ENCODE measurements at regions not wholly inside any gene's neighbourhood (a gene's known extent, or its start where the extent isn't known, plus 50 kb on each side); places are given as distances from the start of the nearest gene placed in this dataset.

DNA sequence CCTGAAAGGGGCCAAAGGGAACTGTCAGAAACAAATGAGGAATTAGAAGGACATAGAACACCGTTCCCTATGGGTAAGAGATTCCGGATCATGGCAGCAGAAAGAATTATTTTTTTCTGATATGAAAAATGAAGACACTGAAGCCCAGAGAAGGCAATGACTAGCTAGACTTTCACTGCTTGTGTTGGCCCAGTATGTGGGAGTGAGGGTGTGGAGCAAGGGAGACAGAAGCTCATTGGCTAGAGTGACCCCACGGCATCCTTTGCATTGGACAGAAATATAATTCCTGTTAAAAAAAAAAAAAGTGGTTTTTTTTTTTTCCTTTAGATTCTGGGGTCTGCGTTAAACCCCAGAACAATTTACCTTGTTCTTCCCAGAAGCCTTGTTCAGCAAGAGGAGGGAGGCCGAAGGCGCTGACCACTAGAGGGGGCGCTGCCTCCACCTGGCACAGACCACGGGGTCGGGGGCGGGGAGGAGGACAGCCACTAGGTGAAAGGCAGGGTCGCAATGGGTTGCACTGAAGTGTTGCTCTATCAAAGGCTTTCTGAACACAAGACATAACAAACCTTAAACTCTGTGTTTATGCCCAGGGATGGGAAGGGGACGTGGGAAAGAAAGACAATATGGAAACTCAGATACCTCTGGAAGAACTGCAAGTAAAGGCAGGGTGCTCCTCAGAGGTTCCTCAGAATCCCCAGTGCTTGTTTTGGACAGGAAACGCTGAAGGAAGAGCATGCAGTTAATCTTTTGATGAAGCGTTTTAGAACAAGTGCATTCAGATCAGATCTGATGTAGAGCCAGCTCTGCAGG, 156.8 kb downstream of the KCNA5 start:
- DNase-seq: no peak

GRCh38 chr12:5201554-5202218, 158.0 kb downstream of the KCNA5 start:
- no peak for DNase-seq

DNA sequence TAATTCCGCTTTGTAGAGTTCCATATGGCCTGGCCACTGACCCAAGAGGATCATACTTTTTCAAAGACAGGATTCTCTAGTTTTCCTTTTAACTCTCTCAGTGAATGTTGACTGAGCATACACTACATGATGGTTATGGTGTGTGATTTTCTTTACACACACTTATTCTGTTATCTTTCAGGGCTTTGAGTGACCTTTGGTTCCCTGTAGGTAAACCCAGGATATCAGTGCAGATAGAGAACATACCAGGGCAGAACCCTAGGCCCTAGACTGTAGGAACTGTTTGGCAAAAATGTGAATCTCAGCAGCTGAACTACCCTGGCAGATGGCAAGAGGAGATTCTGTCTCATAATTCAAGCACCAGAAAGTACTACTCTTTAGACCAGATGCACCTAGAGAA, 159.6 kb downstream of the KCNA5 start:
- no peak for DNase-seq

GRCh38 chr12:5203720-5204119, 160.0 kb downstream of the KCNA5 start:
- DNase-seq: no peak

- DNase-seq: no peak
Observed at GRCh38 chr12:5204271-5204670, 160.6 kb downstream of the KCNA5 start.

GRCh38 chr12:5204831-5205230, 161.2 kb downstream of the KCNA5 start:
- no peak for DNase-seq

- DNase-seq: no peak
Observed at GRCh38 chr12:5206401-5207175, 162.9 kb downstream of the KCNA5 start.

DNA sequence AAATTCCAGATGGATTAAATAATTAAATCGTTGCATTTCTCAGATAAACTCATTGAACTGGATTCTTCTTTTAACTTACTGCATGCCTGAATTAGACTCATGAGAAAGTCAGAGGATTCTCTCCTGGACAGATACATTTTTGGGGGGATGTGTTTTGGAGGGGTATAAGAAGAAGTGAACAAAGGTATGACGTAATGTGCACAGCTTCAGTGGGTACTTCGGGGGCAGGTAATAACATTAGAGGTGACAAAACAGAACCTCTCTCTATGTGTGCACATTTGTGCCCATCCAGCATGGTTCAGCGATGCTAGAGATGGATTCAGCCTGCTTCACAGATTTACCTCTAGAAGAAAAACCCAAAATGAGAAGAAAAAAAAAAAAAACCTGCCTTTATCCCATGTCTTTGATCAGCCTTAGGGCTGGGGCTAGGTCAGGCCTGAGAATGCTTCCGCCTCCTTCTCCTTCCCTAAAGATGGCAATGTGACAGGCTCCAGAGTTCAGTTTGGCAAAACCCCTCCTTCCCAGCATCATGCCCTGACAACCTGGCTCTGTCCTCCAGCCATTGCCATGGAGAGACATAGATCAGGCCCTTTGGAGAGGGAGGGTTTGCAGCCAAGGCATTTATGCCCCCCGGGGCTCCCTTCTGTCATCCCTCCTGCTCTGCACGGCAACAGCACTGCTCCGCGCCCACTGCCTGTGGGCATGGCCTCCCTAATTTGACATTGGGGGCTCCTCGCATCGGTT, 166.7 kb downstream of the KCNA5 start:
- DNase-seq: no peak

GRCh38 chr12:5210923-5211290, 167.2 kb downstream of the KCNA5 start:
- DNase-seq: no peak

DNA sequence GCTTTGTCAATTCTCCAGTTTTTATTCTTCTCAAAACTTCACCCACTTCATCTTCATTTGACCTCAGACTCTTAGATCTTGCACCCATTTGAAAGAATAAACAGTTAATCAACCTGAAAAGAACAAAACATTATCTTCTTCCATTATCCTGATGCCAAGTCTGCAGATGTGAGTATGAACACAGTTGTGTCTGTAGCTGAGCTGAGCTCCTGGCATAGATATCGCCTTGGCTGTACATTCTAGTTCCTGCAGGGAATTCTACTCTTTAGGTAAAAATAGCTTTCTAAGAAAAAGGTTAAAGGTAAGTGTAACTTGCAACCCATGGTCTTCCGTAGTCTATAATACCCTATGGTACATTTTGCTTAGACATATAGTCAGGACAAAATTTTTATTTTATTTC, 169.7 kb downstream of the KCNA5 start:
- no peak for DNase-seq

GRCh38 chr12:5213990-5214389, 170.3 kb downstream of the KCNA5 start:
- no peak for DNase-seq

DNA sequence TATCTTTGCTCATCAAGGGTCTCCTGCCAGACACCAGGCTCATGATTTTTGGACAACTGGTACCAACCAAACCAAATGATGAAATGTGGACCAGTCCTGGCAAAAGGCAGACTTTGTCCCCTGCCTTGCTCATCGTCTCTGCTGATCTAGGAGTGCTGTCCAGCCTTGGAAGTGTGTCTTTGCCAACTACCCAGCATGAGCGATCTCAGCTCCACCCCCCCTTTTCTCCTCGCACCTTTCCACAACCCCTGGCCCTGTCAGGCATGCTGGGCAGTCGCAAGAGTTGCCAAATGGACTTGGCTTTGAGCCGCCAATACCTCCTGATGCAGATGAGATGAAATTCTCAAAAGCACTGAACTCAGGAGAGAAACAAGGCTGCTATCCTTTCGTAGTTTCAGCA, 174.3 kb downstream of the KCNA5 start:
- DNase-seq: no peak

- DNase-seq: no peak
Observed at GRCh38 chr12:5220099-5220498, 176.4 kb downstream of the KCNA5 start.

DNA sequence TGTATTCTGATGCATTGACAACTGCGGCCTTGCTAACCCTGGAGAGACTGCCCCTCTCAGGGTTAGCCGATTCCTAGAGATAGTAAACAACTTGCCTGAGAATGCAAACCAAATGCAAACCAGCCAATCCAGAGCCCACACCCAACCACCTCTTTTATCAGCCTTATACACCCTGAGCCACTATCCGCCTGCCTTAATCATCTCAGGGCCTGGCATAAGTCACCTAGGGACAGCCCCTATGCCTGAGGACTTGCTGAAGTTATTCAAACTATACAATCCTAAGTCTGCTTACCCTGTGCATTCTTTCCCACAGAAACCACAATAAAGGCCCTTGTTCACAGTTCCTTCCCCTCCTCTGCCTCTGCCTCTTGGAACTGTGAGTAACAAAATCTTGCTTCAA, 177.2 kb downstream of the KCNA5 start:
- DNase-seq: no peak

- no peak for DNase-seq
Observed at GRCh38 chr12:5222011-5222461, 178.4 kb downstream of the KCNA5 start.

- no peak for DNase-seq
Observed at GRCh38 chr12:5222729-5223128, 179.1 kb downstream of the KCNA5 start.

GRCh38 chr12:5223881-5224280, 180.2 kb downstream of the KCNA5 start:
- DNase-seq: no peak

DNA sequence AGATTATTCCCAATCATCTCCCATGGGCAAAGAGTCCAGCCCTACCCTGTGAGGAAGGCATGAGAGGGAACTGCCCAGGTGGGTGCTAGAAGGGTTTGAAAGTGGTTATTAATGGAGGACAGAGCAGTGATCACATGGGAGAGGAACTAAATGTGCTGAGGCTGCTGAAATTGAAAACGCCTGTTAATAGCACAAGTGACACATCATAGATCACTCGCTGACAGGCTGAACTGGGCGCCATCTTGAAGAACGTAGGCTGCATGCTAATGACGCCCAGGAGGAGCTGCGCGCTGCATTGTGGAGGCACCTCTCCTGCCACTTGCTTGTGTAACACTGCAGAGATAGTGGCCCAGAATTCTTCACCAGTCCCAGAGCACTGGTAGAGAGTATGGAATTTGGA, 182.9 kb downstream of the KCNA5 start:
- DNase-seq: no peak

GRCh38 chr12:5227708-5228373, 184.2 kb downstream of the KCNA5 start:
- no peak for DNase-seq

DNA sequence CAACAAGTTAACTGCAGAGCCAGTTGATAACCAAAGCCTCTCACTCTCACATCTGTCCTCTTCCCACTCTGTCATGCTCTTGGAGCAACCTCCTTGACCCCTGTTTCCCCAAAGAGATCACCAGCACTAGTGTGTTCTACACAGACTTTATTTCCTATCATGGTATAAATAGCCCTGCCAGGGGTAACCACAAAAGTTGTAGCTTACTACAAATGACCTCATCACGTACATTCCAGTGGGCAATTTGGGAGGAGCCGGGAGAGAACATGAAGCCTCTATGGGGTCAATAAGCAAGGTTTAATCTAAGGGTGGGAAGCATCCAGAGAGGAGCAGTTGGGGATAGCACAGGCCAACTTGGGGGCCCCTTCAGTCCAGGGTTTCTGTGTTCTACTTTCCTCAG, 186.5 kb downstream of the KCNA5 start:
- DNase-seq: no peak

- no peak for DNase-seq
Observed at GRCh38 chr12:5230861-5231260, 187.2 kb downstream of the KCNA5 start.

- no peak for DNase-seq
Observed at GRCh38 chr12:5232291-5232690, 188.6 kb downstream of the KCNA5 start.
